Kidney glomerular epithelial cell (primary cell): ENCODE measurements at regions not wholly inside any gene's neighbourhood (a gene's known extent, or its start where the extent isn't known, plus 50 kb on each side); places are given as distances from the start of the nearest gene placed in this dataset.
"Not testable (repeated sequence)": the region's sequence is repeated elsewhere in the genome, so short reads cannot be mapped to it uniquely, and the experiment has no call there.

Experiments
- DNase-seq: peaks from one replicate; lab custom pipeline; 2025; lab: John Stamatoyannopoulos, UW

DNA sequence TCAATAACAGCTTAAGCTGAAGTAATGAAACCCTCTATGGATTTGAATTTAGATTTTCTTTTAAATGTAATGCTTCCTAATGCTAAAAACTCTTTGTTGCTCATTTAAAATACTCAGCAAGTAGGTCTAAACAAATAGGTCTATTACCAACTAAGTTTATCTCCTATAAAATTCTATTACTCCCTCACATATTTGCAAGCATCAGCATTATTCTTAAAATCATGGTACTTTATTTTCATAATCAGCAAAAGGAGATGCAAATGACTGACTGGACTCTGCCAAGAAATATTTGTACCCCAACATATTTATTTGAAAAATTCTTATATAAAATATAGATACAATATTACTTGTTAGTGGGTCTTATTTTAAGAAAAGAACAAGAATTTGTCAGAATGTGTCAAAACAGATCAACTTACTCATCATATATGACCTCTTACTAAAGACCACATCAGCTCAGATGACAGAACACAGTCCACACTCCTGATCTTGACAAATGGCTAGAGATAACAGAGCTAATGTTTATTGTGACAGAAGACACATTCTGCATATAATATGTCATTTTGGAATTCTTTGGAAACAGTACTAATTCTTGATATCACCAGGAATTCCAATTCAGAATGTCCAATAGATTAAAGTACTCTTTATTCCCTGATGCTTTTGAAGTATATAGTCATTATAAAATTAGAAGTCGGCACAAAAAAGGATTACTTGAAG is 704.6 kb upstream of the PCDH9 start:
- DNase-seq: no peak

- no peak for DNase-seq
Observed at GRCh38 chr13:67932991-67933390, 702.9 kb upstream of the PCDH9 start.

DNA sequence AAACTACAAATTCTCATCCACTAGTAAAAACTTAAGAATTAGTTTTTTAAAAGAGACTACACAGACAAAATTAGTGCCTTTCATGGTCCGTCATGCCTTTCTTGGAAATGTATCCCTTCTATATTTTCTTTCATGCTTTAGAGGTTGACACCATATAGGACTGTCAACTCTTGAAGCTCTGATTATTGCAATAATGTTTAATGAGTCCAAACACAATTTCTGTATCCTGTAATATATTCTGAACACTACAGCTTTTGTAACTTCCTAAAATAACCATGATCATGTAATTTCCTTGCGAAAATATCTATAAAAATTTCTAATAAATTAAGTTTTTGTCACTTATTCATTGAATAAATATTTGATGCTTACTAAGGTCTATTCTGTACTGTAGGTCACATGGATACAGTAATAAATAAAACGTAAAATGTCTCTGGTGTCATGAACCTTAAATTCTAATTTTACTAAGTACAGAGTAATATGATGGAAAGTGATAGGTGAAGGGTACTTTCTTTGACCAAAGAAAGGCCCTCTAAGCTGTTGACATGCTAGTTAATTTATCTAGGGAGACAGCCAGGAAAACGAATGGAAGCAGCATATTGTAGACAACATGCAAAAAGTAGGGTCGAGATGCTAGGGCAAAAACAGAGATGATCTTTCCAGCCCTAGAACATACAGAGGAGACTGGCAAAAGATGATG is 687.3 kb upstream of the PCDH9 start:
- DNase-seq: no peak

DNA sequence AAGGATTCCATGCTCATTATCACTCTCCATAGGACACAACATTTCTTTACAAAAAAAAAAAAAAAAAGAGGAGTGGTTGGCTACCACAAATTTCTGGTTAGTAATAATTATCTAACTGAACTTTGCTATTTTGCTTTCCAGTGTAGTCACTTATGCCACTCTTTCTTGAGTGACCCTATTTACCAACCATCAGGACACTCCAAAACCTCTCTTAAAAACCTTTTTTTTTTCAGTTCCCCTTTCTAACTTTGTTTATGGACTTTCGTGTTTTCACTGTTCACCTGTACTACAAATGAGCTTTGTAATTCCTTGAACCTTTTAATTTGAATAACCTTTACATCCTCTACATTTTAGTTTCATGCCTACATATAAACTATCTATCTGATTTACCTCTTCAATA is 686.5 kb upstream of the PCDH9 start:
- DNase-seq: no peak

- DNase-seq: no peak
Observed at GRCh38 chr13:67914535-67914934, 684.4 kb upstream of the PCDH9 start.

DNA sequence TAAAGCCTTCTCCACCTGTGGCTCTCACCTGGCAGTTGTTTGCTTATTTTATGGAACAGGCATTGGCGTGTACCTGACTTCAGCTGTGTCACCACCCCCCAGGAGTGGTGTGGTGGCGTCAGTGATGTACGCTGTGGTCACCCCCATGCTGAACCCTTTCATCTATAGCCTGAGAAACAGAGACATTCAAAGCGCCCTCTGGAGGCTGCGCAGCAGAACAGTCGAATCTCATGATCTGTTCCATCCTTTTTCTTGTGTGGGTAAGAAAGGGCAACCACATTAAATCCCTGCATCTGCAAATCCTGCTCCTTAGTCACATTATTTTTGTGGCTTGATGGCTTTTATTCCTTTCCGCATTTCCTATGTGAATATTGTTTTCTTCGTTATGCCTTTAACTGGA is 672.8 kb upstream of the PCDH9 start:
- not testable (repeated sequence) for DNase-seq

DNA sequence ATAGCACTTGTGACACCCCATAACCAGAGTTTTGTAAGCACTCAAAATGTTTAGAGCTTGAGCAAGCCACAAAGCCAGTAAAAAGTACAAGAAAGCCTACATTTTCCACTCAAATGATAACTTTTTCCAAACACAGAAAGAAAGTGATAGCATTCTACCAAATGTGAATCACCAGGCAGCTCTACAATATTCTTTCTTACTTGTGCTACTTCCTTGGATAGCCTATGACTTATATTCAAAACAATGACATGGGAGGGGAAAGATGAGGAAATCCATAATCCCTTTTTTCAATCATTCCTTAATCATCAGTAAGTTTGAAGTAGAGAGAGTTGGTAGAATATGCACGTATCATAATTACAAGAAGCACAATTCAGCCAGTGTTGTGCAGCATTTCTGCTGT is 650.8 kb upstream of the PCDH9 start:
- DNase-seq: no peak

DNA sequence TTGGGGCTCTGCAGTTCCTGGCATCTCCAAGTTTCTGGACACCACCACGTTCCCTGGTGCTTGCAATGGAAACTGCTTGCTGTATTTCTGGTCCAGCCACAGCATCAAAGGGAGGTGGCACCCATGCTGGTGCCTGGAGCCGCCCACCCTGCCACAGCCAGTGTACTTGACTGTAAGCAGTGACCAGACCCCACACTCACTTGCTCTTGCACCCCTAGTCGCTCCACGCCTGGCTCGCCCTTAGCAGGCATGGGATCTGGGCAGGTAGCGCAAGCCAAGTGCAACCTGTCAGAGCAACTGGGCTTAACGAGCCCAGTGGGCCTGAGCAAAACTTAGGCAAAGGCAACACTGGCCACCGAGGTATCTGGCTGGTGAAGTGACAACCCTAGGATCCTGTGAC is 648.2 kb upstream of the PCDH9 start:
- no peak for DNase-seq

DNA sequence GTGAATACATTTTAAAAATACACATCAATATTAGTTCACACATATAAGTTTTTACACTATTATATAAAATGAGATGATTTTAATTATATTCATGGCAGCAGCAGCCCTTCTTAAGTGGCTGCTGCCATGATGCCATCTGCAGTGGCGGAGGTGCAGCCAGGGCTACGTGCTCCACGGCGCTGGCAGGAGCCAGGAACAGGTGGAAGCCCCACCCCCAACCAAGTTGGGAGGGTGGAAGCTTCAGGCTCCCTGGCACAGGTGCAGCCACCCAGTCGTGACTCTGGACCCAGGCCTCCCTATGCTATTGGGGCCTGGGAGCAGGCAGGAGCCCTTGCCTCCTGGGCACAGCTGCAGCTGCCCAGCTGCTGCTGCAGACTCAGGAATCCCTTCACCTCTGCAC is 646.9 kb upstream of the PCDH9 start:
- no peak for DNase-seq

DNA sequence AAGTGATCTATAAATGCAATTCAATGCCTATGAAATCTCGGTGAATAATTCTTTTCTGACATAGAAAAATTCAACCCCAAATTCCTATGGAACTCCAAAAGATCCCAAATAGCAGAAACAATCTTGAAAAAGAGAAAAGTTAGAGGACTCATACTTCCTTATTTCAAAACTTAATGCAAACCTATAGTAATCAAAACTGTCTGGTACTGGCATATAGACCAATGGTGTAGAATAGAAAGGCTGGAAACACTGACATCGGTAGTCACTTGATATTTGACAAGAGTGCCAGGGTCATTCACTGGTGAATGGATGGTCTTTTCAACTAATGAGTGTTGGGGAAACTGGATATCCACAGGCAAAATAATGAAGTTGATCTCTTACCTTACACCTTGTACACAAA is 637.1 kb upstream of the PCDH9 start:
- no peak for DNase-seq

DNA sequence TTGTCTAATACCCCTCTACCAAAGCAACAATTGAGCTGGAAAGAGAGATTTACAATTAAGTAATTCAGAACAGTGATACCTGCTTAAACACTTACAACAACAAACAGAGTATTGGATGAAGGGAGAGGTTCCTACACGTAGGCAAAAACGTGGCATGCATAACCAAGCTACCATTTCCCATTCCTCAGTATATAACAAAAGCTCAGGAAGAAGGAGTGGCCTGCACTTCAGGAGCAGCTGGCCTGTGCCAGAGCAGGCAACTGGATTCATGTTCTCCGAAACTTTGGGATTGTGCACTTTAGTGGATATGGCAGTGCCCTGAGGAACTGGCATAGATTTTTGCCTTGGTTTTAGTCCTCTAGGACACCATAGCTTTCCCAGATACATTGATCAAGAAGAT is 630.2 kb upstream of the PCDH9 start:
- no peak for DNase-seq

GRCh38 chr13:67859904-67860303 is 629.8 kb upstream of the PCDH9 start:
- DNase-seq: no peak

DNA sequence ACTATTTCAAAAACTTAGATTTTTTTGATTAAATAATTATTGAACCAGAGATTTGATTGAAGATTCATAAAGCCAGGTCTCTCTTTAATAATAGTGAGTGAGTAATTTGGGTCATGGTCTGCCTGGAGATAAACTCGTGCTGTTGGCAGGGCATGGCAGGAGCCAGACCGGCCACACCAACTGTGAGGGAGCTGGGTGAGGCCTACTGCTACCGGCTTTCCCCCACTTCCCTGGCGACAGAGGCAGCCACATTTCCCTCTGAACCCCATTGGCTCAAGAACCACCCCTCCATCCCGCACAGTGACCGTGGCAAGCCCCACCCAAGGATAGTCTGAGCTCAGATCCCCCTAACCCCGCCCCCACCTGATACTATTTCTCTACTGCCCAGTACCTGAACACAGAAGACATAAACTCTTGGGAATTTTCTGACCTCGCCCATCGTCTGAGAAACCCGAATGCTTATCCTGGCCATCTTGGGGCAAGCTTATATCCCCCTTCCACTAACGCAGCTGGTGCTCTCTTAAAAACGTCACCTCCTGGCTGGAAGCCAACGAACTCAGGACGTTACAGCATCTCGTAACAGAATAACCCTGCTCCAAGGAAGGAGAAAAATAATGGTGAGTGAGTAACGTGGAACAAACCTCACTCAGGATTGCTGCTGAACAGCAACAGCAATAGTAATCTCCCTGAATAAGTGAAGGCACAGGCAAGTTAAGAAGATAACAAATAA is 627.6 kb upstream of the PCDH9 start:
- DNase-seq: no peak

- DNase-seq: no peak
Observed at GRCh38 chr13:67856955-67857354, 626.8 kb upstream of the PCDH9 start.

- DNase-seq: no peak
Observed at GRCh38 chr13:67855741-67856238, 625.7 kb upstream of the PCDH9 start.

DNA sequence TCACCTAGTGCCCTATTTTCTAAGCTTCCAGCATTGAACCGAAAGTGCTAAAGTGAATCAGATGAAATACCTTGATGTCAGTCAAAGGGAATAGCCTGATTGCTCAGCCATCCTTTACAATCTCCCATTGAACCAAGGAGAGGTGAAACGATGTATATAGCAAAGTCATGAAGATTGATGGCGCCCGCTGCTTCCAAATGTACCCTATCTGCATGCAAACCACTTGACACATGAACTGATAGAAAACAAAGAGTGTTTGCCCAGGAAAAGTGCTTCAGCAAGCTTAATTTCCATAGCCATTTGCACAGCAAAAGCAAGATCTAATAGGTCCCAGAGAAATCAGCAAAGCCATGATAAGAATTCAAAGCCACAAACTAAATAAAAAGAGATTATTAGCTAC is 624.9 kb upstream of the PCDH9 start:
- no peak for DNase-seq

DNA sequence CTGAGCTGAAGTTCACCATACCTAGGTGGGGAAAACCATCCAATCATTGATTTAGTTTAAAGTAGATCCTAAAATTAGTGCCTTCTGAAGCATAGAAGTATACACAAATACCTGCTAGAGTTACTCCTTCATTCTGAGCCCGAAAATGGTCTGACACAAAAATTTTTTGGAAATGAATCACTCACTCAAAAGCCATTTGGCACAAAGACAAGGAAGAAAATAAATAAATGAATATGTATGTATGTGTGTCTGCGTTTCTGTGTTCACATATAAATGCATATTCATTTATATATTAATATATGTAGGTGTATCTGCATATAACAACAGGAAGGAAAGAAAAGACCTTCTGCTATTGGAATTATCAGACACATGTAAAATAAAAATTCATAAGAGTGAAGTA is 614.4 kb upstream of the PCDH9 start:
- DNase-seq: no peak

- DNase-seq: no peak
Observed at GRCh38 chr13:67841071-67841470, 610.9 kb upstream of the PCDH9 start.

- no peak for DNase-seq
Observed at GRCh38 chr13:67833564-67833963, 603.4 kb upstream of the PCDH9 start.

DNA sequence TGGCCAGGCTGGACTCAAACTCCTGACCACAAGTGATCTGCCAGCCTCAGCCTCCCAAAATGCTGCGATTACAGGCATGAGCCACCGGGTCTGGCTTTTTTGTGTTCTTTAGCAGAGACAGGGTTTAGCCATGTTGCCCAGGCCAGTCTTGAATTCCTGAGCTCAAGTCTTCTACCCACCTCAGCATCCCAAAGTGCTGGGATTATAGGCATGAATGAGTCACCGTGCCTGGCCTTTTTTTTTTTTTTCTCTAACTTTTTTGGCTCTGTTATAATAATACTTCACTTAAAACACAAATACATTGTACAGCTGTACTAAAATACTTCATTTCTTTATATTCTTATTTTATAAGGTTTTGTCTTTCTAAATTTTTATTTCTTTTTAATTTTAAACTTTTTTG is 599.5 kb upstream of the PCDH9 start:
- DNase-seq: no peak

DNA sequence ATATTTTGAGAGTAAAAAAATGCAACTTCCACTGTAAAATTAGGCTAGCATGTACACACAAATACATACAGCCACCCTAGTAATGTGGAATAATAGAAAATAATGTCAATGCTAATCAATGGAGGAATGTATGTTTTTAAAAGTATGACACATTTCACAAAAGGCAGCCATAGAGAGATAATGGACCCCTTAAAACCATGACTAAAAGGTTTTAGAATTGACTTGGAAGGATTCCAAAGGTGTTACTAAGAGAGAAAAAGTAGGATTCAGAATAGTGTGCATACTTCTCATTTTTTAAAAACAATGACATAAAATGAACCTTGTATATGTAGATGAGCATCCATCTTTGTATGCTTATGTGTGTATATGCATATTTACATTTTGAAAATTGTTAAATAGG is 597.9 kb upstream of the PCDH9 start:
- no peak for DNase-seq

DNA sequence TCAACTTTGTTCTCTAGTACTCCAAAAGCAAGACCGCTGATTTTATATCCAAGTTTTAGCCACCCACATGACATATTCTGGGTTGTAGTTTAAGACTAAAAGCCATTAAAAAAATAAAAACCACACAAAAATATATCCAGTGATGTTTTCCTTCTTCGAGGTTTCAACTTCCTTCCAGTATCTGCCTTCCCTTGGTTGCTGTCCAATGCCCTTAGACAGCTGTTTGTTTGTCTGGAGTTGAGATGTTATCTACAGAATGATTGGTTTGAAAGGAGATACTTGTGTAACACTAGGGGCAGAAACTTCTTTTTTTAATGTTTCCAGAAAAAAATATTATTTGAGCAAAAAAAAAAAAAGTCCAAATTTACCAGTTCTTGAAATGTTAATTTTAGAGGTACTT is 591.5 kb upstream of the PCDH9 start:
- no peak for DNase-seq

DNA sequence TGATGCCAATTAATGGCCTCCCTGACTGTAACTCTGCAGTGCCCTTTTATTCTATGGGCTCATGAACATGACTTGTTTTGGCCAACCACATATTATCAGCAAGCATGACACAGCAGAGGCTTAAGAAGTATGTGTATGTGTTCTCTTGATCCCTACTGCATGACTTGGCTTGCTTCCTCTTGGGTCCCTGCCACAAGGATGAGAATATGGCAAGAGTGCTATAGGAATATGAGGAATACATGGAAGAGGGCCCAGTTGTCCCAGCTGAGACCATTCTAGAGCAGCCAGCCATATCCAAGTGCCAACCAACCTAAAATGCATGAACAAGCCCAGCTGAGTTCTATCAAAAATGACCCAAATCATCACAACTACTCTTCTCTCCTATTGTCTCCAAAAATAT is 576.7 kb upstream of the PCDH9 start:
- no peak for DNase-seq
